SW 1271 (cell line): ENCODE measurements at regions not wholly inside any gene's neighbourhood (a gene's known extent, or its start where the extent isn't known, plus 50 kb on each side); places are given as distances from the start of the nearest gene placed in this dataset.
"Not testable (repeated sequence)": the region's sequence is repeated elsewhere in the genome, so short reads cannot be mapped to it uniquely, and the experiment has no call there.

ENCODE experiments used
- DNase-seq, 2 experiments: peaks; one replicate each; lab custom pipeline; 2025; lab: John Stamatoyannopoulos, UW

DNA sequence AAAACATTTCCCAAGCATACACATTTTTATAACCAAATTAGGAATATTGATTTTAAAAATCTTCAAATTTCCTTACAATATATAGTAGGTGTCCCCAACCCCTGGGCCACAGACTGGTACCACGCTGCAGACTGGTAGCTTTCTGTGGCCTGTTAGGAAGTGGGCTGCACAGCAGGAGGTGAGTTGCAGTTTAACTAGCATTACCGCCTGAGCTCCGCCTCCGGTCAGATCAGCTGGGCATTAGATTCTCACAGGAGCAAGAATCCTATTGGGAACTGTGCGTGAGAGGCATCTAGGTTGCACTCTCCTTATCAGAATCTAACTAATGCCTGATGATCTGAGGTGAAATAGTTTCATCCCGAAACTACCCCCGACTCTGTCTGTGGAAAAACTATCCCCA, 62.1 kb downstream of the ZWINT start:
- no peak for DNase-seq

DNA sequence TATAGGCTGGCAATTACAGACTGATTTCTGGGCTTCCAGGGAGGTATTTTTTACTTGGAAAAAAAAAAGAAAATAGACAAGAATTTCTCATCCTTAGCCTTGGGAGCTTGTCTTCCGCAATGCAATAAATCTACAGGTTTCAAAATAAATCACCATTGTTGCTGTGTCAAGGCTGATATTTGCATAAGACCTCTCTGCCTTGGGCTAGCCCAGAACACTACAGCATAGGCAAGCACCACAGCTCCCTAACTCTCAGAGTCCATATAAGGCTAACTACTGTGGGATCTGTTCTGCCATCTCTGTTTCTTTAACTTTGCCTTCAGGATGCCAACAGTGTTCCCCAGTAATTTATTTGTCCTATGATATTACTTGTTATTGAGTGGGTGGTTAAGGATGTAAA, 64.4 kb downstream of the ZWINT start:
- no peak for DNase-seq

DNA sequence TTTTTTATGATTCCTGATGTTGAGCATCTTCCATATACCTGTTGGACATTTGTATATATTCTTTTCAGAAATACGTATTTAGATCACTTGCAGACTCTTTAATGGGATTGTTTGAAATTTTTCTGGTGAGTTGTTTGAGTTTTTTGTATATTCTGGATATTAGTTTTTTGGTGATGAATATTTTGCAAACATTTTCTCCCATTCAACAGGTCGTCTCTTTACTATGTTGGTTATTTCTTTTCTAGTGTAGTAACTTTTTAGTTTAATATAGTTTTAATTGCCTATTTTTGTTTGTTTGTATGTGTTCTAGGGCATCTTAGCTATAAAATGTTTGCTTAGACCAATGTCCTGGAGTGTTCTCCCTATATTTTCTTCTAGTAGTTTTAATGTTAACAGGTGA, 72.7 kb downstream of the ZWINT start:
- no peak for DNase-seq

DNA sequence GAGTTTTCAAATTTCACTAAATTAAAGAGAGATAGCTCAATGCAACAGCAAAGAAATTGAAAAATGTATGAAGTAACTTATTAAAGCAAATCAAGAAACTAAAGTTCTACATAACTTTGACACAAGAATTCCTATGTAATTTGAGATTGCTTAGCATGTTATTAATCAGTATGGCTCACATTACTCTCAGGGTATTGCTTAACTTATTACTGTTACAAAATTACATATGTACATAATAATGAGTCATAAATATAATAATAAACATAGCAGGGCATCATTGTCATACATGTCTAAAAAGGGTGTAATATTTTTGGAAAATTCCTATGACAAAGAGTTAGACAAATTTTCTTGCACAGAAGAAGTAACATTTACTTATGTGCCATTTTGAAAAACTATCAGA, 75.0 kb downstream of the ZWINT start:
- no peak for DNase-seq

- DNase-seq: no peak
Observed at GRCh38 chr10:56279270-56279669, 81.8 kb downstream of the ZWINT start.

GRCh38 chr10:56269181-56269580, 91.9 kb downstream of the ZWINT start:
- no peak for DNase-seq

DNA sequence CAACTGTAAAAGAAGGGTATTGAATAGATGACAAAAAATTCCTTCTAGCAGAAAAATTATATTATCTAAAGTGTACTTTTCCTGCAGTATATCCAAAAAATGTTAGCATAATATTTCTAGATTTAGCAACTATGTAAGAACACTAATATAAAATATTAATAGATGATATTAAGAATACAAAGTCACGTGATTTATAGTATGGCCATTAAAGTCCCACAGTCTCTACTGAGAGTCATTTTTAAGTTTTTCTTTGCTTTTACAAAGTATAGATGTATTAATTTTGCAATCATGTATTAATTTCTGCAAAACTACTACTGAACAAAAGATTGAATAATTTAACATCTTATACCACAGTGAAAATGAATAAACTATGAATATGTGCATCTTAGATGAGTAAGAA, 94.9 kb downstream of the ZWINT start:
- no peak for DNase-seq

- no peak for DNase-seq
Observed at GRCh38 chr10:56258991-56259390, 102.1 kb downstream of the ZWINT start.

DNA sequence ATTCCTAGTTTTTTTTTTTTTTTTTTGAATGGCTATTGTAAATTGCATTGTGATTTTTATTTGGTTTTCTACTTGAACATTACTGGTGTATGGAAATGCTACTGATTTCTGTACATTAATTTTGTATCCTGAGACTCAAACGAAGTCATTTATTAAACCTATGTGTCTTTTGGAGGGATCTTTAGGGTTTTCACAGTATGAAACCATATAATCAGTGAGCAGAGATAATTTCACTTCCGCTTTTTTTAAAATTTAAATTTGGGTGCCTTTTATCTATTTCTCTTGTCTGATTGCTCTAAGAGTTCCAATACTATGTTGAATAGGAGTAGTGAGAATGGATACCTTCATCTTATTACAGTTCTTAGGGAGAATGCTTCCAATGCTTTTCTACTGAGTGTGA, 102.7 kb downstream of the ZWINT start:
- no peak for DNase-seq

DNA sequence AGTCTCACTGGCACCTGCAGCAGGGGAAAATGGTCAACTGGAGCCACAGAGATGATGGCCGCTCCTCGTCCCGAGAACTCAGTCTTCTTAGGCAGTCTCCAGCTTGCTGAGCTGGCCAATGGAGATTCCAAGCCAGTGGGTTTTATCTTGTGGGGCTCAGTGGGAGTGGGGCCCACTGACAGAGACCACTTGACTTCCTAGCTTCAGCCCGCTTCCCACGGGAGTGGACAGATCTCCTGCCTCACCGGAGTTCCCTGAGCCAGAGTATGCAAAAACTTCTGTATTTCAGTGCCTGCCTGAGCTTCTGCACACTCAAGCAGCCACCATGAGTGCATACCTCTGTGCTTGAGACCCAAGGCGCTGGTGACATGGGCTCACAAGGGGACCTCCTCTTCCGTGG, 105.8 kb downstream of the ZWINT start:
- DNase-seq: no peak

- no peak for DNase-seq
Observed at GRCh38 chr10:56240471-56240870, 120.6 kb downstream of the ZWINT start.

GRCh38 chr10:56231436-56231835, 129.6 kb downstream of the ZWINT start:
- no peak for DNase-seq

- no peak for DNase-seq
Observed at GRCh38 chr10:56222237-56222636, 138.8 kb downstream of the ZWINT start.

GRCh38 chr10:56212951-56213350, 148.1 kb downstream of the ZWINT start:
- DNase-seq: no peak

GRCh38 chr10:56181607-56182006, 179.5 kb downstream of the ZWINT start:
- DNase-seq: no peak

GRCh38 chr10:56178210-56178609, 182.8 kb downstream of the ZWINT start:
- no peak for DNase-seq

DNA sequence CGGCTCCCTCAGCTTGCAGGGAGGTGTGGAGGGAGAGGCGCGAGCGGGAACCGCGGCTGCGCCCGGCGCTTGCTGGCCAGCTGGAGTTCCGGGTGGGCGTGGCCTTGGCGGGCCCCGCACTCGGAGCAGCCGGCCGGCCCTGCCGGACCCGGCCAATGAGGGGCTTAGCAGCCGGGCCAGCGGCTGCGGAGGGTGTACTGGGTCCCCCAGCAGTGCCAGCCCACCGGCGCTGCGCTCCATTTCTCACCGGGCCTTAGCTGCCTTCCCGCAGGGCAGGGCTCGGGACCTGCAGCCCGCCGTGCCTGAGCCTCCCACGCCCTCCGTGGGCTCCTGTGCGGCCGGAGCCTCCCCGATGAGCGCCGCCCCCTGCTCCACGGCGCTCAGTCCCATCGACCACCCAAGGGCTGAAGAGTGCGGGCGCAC, 206.0 kb downstream of the ZWINT start:
- not testable (repeated sequence) for DNase-seq

DNA sequence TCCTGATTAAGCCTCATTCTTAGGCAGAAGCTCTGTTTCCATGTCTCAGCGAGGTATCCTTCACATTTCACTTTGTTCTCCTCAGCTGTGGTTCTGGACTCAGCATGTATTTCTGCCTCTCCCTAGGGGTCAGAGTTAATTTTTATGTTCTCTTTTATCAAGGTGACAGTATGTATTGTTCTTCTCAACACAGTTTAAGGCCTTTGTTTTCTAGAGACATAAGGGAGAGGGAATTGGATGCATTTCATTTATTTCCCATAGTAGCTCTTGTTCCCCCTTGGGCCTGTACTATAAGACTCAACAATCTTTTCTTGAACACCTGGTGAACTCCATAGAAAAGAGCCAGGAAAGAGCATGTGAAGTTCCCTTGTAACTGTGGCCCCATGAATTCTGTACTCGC, 214.3 kb downstream of the ZWINT start:
- no peak for DNase-seq

- DNase-seq: no peak
Observed at GRCh38 chr10:56142092-56142728, 218.8 kb downstream of the ZWINT start.

DNA sequence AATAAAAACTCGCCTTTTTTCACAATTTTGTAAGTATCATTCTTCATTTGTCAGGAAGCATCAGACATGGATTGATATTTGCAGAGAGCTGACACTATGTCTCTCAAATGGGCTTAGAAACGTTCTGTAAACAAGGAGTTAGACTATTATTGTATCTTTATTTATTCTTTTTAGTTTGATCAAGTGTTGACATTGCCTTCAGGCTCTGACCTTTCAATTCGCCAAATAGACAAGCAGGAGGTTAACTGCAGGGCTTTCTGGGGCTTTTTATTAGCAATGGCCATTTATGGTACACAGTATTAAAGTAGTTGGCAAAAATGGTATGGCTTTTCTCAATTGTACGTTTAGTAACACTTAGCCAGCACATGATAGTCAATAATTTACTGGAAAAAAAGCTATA, 221.7 kb downstream of the ZWINT start:
- no peak for DNase-seq

DNA sequence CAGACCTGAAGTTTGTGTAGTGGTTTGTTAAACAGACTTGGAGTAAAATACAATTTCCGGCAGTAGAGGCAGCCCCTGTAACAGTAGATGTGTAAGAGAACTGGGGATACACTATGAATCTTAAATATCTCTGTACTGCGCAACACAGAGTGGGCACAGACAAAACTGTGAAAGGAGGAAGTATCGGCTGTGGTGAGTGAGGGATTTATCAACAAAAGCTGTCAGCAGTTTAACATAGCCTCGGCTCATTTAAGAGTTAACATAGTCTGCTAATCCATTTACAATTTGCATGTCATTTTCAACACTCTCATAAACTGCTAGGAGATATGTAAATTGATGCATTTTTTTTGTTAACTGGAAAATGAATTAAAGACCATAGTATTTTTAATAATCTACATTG, 225.2 kb downstream of the ZWINT start:
- no peak for DNase-seq

- DNase-seq: no peak
Observed at GRCh38 chr10:56123247-56123646, 237.8 kb downstream of the ZWINT start.

DNA sequence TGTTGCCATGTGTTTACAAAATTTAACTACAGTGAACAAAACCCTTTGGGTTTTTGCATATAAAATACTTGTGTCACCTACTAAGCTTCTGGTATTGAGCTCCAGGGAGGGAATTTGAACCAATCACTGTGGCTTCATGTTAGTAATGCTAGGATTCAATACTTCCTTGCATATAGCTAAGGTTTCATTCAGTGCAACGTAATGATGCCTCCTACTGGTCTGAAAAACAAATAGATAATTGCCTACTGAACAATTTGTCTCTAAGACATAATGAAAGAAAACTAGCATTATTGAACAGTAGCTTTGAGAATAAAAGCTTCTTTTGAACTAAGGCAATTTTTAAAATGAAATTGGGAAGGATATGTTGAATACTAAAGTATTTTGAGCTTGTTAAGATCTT, 244.4 kb downstream of the ZWINT start:
- DNase-seq: no peak

DNA sequence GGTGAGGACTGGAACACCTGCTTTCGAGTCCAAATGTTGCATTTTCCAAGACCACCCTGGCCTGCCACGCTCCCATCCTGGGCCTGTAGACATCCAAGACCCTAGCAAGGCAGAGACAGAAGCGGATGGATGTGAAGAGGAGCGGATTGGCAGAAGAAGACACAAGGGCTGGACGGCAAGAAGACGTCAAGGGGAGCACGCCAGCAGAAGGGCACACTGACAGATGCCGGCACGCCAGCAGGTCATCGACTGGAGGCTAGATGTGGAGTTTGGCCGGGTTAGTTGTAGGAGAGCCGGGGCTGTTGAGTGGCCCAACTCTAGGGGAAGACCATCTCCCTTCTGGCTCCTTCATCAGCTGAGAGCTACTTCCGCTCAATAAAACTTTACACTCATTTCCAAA, 251.6 kb downstream of the ZWINT start:
- DNase-seq: no peak

DNA sequence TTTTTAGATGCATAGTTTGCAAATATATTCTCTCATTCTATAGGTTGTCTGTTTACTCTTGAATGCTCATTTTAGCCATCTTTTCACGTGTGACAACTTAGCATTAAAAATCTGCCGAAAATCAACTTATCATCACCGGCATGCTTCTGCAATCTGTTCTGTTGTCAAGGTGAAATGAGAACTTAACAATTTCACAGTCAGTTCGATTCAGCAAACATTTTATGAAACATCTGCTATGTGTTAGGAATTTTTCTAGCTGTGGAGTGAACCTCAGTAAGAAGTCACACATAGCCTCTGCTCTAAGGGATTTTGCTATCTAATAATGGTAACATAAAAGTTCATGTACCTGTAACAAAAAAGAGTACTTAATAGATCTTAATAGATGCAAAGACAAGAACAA, 256.1 kb downstream of the ZWINT start:
- no peak for DNase-seq
